ENCODE measurements at regions not wholly inside any gene's neighbourhood (a gene's known extent, or its start where the extent isn't known, plus 50 kb on each side); places are given as distances from the start of the nearest gene placed in this dataset.

- no peak overlapping the region for H3K4me2 ChIP-seq (ENCODE audit: control insufficient read depth, extremely low read depth, insufficient read depth, low read depth, low read length)
- FAIRE-seq (no peak), DNase-seq (ENCODE audit: low read depth, low spot score) (no peak)
- no peaks in the 10 kb centered on the region for H3K9me3 ChIP-seq (ENCODE audit: control insufficient read depth, low read depth, low read length)
- no peak overlapping the region for H3K4me3 ChIP-seq (ENCODE audit: control insufficient read depth in 2 of 3, extremely low read depth in 1 of 3, insufficient read depth in 2 of 3, low read depth in 1 of 3, low read length in 3 of 3)
- TF ChIP-seq EZH2 (IDR thresholded peaks at IDR 0.05; ENCODE audit: low read length): no peak
- TF ChIP-seq, protein P1, sequence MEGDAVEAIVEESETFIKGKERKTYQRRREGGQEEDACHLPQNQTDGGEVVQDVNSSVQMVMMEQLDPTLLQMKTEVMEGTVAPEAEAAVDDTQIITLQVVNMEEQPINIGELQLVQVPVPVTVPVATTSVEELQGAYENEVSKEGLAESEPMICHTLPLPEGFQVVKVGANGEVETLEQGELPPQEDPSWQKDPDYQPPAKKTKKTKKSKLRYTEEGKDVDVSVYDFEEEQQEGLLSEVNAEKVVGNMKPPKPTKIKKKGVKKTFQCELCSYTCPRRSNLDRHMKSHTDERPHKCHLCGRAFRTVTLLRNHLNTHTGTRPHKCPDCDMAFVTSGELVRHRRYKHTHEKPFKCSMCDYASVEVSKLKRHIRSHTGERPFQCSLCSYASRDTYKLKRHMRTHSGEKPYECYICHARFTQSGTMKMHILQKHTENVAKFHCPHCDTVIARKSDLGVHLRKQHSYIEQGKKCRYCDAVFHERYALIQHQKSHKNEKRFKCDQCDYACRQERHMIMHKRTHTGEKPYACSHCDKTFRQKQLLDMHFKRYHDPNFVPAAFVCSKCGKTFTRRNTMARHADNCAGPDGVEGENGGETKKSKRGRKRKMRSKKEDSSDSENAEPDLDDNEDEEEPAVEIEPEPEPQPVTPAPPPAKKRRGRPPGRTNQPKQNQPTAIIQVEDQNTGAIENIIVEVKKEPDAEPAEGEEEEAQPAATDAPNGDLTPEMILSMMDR (optimal IDR thresholded peaks at IDR 0.05 in 1 of 3, IDR thresholded peaks at IDR 0.05 in 1 of 3, conservative IDR thresholded peaks at IDR 0.05 in 1 of 3; ENCODE audit: extremely low read depth in 1 of 3, insufficient read depth in 2 of 3, low read length in 3 of 3): no peak
- H2AFZ ChIP-seq (ENCODE audit: control insufficient read depth, low read length): no peak overlapping the region
- H3K79me2 ChIP-seq (ENCODE audit: control insufficient read depth, insufficient read depth, low read length): no peaks in the 10 kb centered on the region
- H3K9me1 ChIP-seq (ENCODE audit: control insufficient read depth, extremely low read depth, insufficient read depth, low read length): no peaks in the 10 kb centered on the region
- no peaks in the 10 kb centered on the region for H3K4me1 ChIP-seq (ENCODE audit: control insufficient read depth, extremely low read depth, insufficient read depth, low read length)
- H3K9ac ChIP-seq (ENCODE audit: control insufficient read depth, extremely low read depth, insufficient read depth, low read length): no peak overlapping the region
- dilution Hi-C loops (cut with MboI; ENCODE audit: extremely low pct_ligation_motif_present, low sequenced_read_pairs): no loop called here
- no peaks in the 10 kb centered on the region for H3K36me3 ChIP-seq (ENCODE audit: control insufficient read depth in 2 of 2, extremely low read depth in 1 of 2, insufficient read depth in 2 of 2, low read length in 2 of 2)
- H4K20me1 ChIP-seq (ENCODE audit: control insufficient read depth, extremely low read depth, insufficient read depth, low read length): no peaks in the 10 kb centered on the region
- no peak overlapping the region for H3K27ac ChIP-seq (ENCODE audit: control insufficient read depth, insufficient read depth, low read length)
- H3K27me3 ChIP-seq (ENCODE audit: control insufficient read depth, extremely low read depth, insufficient read depth, low read length): no peaks in the 10 kb centered on the region
These were observed 798.0 kb upstream of the MGAT4C start for GRCh38 chr12:87054226-87054625.

- dilution Hi-C loops (cut with MboI; ENCODE audit: extremely low pct_ligation_motif_present, low sequenced_read_pairs): no loop called here
- no peak overlapping the region for H3K4me2 ChIP-seq (ENCODE audit: control insufficient read depth, extremely low read depth, insufficient read depth, low read depth, low read length)
These were observed 795.4 kb upstream of the MGAT4C start for GRCh38 chr12:87051621-87052020.

More at GRCh38 chr12:87051621-87052020, 795.4 kb upstream of the MGAT4C start:
- Histone ChIP-seq H3K27ac (ENCODE audit: control insufficient read depth, insufficient read depth, low read length) (no peak overlapping the region), H2AFZ (ENCODE audit: control insufficient read depth, low read length) (no peak overlapping the region), H3K4me1 (ENCODE audit: control insufficient read depth, extremely low read depth, insufficient read depth, low read length) (no peaks in the 10 kb centered on the region), H3K79me2 (ENCODE audit: control insufficient read depth, insufficient read depth, low read length) (no peaks in the 10 kb centered on the region), H3K9ac (ENCODE audit: control insufficient read depth, extremely low read depth, insufficient read depth, low read length) (no peak overlapping the region), H3K27me3 (ENCODE audit: control insufficient read depth, extremely low read depth, insufficient read depth, low read length) (no peaks in the 10 kb centered on the region), H3K9me3 (ENCODE audit: control insufficient read depth, low read depth, low read length) (no peaks in the 10 kb centered on the region), H3K36me3 (ENCODE audit: control insufficient read depth in 2 of 2, extremely low read depth in 1 of 2, insufficient read depth in 2 of 2, low read length in 2 of 2) (no peaks in the 10 kb centered on the region), H3K9me1 (ENCODE audit: control insufficient read depth, extremely low read depth, insufficient read depth, low read length) (no peaks in the 10 kb centered on the region), H4K20me1 (ENCODE audit: control insufficient read depth, extremely low read depth, insufficient read depth, low read length) (no peaks in the 10 kb centered on the region), H3K4me3 (ENCODE audit: control insufficient read depth in 2 of 3, extremely low read depth in 1 of 3, insufficient read depth in 2 of 3, low read depth in 1 of 3, low read length in 3 of 3) (no peak overlapping the region)
- TF ChIP-seq EZH2 (IDR thresholded peaks at IDR 0.05; ENCODE audit: low read length): no peak
- TF ChIP-seq, protein P1 (optimal IDR thresholded peaks at IDR 0.05 in 1 of 3, IDR thresholded peaks at IDR 0.05 in 1 of 3, conservative IDR thresholded peaks at IDR 0.05 in 1 of 3; ENCODE audit: extremely low read depth in 1 of 3, insufficient read depth in 2 of 3, low read length in 3 of 3): no peak
- DNase-seq (ENCODE audit: low read depth, low spot score) (no peak), FAIRE-seq (no peak)

Data from keratinocyte (primary cell).